Lower leg skin (tissue), 3 donors: ENCODE measurements at regions not wholly inside any gene's neighbourhood (a gene's known extent, or its start where the extent isn't known, plus 50 kb on each side); places are given as distances from the start of the nearest gene placed in this dataset.
"Not testable (repeated sequence)": the region's sequence is repeated elsewhere in the genome, so short reads cannot be mapped to it uniquely, and the experiment has no call there.

Experiments
- DNase-seq, 2 donors: peaks; one replicate each; pipeline ENCODE4 v3.0.0-alpha.2; 2019; ENCODE audit warnings: low spot score in 2 of 2
- H3K4me3 ChIP-seq: fragments of 200-600 bp; sonication (generic); 2 replicates; pipeline ENCODE4 v1.5.1; 2017; ENCODE audit warnings: mild to moderate bottlenecking, low read depth; ENCODE audit not compliant: poor library complexity, severe bottlenecking
- WGBS, 2 donors: methylation state at CpG; one replicate each; pipeline ENCODE4 v1.1.5; 2018; 5-methylcytosine and 5-hydroxymethylcytosine counted together
- intact Hi-C: fragments of 100-400 bp; cut with DNase I; formaldehyde crosslinking; loops from one replicate; pipeline ENCODE4 v1.15.0; 2023; ENCODE audit warnings: low total_unique reads

- peak in 1 of 2 donors; percentile 79 for DNase-seq
- no CpG with 5 or more reads among the region's 32 CpGs for WGBS, 2 donors
- H3K4me3 ChIP-seq, intact Hi-C loops: not testable (repeated sequence)
These were observed 60.3 kb downstream of the GOLGA8K start for GRCh38 chr15:32342772-32343199.

GRCh38 chr15:32342268-32342667, 60.8 kb downstream of the GOLGA8K start:
- DNase-seq, H3K4me3 ChIP-seq, intact Hi-C loops: not testable (repeated sequence)
- no CpG with 5 or more reads among the region's 39 CpGs for WGBS, 2 donors

DNA sequence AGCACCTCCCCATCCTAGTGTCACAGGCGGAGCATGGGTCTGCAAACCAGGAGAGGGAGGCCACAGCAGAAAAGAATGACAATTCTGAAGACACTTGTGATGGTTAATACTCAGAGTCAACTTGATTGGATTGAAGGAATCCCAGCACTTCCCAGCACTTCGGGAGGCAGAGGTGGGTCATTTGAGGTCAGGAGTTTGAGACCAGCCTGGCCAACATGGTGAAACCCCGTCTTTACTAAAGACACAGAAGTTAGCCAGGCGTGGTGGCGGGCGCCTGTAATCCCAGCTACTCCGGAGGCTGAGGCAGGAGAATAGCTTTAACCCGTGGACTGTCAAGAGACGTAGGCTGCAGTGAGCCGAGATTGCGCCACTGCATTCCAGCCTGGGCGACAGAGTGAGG, 61.6 kb downstream of the GOLGA8K start:
- WGBS, 2 donors: 33 to 61% methylated on average over 1 to 12 of the region's 12 CpGs
- peak in 1 of 2 donors; percentile 53 for DNase-seq
- H3K4me3 ChIP-seq, intact Hi-C loops: not testable (repeated sequence)

DNA sequence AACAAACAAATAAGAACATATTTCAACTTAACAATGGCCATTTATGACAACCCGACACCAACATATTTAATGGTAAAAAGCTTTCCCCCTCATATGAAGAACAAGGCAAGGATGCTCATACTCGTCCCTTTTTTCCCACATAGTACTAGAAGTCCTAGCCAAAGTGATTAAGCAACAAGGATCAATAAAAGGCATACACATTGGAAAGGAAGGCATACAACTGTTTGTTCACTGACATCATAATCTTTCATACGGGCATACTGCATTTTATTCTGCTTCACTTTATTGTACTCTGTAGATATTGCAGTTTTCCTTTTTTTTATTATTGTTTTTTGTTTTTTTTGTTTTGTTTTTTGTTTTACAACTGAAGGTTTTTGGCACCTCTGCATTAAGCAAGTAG, 66.3 kb downstream of the GOLGA8K start:
- DNase-seq, H3K4me3 ChIP-seq, intact Hi-C loops: not testable (repeated sequence)
- 63 to 82% methylated on average over 2 of the region's 3 CpGs for WGBS, 2 donors

- peak in 1 of 2 donors; percentile 71 for DNase-seq
- H3K4me3 ChIP-seq, intact Hi-C loops: not testable (repeated sequence)
- 87 to 97% methylated on average over 3 of the region's 4 CpGs for WGBS, 2 donors
These were observed 79.7 kb downstream of the GOLGA8K start for GRCh38 chr15:32323353-32323752.

DNA sequence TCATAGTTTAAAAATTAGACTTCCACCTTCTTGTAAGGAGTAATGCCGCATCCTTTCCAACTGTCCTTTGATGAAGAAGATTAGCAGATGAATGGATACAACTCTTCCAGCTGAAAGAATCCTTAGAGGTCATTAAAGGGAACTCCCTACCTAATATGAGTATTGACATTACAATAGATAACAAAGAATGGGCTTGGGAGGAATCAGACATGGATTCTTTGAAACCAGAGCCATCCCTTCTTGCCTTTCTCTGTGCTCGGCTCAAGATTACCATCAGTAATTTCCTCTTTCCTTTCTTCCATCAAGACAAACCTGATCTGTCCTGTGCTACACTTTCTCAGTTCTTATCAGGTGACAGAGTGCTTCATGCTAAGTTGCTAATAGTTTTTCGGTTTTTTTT, 83.8 kb downstream of the GOLGA8K start:
- intact Hi-C loops, H3K4me3 ChIP-seq, DNase-seq: not testable (repeated sequence)
- 69 to 73% methylated on average over 1 to 2 of the region's 3 CpGs for WGBS, 2 donors

DNA sequence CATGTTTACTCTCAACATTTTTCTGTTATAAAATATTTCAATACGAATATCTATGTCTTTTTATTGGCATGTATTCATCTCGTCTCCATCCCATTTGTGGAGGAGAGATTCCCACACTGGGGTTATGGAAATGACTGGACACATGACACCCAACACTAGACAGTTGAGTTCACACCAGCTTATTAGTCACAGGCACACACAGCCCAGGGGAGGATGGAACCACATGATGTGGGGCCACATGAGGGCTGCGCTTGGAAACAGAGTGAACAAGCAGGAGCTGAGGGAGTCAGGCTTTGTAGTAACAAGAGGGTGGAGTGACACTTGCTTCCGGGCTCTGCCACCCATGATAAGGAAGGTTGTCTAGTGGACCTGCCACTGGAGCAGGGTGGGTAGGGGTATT, 86.6 kb downstream of the GOLGA8K start:
- intact Hi-C loops, H3K4me3 ChIP-seq, DNase-seq: not testable (repeated sequence)
- WGBS, 2 donors: no CpG with 5 or more reads among the region's 4 CpGs

GRCh38 chr15:32315079-32315939, 87.8 kb downstream of the GOLGA8K start:
- DNase-seq: not testable (repeated sequence)
- no CpG with 5 or more reads among the region's 91 CpGs for WGBS, 2 donors

DNA sequence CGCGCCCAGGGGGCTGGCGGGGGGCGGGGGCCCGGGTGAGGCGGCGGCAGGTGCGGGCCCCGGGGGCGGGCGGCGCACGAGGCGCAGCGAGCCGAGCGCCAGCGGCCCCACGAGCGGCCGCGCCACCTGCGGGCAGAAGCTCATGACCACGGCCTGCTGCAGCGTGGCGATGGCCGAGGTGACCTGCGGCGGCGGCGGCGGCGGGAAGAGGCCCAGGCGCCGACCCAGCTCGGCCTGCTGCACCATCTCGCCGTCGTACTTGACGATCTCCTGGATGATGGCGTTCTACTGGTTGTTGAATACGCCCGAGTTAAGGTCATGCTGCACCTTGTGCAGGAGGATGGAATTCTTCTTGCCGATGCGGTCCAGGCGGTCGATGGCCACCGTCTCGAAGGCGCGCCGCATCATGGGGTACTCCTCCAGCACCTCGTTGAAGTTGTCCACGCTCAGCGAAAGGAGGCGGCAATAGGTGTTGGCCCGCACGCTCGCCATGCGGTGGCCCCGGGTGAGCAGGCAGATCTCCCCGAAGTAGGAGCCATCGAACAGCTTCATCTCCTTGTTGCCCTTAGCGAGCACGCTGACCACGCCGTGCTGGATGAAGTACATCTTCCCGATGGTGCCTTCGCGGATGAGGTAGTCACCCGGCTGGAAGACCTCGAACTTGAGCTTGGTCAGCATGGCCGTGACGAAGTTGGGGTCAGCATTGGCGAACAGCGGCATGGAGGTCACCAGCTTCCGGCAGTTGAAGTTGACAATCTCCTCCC, 89.5 kb downstream of the GOLGA8K start:
- 90 to 93% methylated on average over 17 to 19 of the region's 77 CpGs for WGBS, 2 donors
- H3K4me3 ChIP-seq, intact Hi-C loops: not testable (repeated sequence)
- DNase-seq: peak in 1 of 2 donors; percentile 75

More at GRCh38 chr15:32315079-32315939, 87.8 kb downstream of the GOLGA8K start:
- H3K4me3 ChIP-seq, intact Hi-C loops: not testable (repeated sequence)

GRCh38 chr15:32312721-32313120, 90.4 kb downstream of the GOLGA8K start:
- WGBS, 2 donors: 10 to 16% methylated on average over 9 to 11 of the region's 37 CpGs
- H3K4me3 ChIP-seq, DNase-seq, intact Hi-C loops: not testable (repeated sequence)

DNA sequence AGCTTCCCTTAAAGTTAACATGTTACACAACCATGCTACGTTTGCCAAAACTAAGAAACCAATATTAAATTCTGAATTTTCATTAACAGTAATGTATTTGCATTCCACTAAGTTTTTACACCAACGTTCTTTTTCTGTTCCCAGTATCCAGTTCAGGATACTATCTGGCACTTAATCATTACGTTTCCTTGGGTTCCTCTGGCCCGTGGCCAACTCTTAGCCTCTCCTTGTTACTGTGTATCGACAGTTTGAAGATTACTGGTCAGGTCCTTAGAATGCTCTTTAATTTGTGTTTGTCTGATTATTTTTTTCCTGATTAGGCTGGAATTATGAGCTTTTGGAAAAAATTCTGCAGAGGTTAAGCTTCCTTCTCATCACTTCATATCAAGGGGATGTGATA, 95.5 kb downstream of the GOLGA8K start:
- WGBS, 2 donors: 52 to 53% methylated on average over 5 of the region's 5 CpGs
- DNase-seq: peak in 1 of 2 donors; percentile 65
- H3K4me3 ChIP-seq, intact Hi-C loops: not testable (repeated sequence)

DNA sequence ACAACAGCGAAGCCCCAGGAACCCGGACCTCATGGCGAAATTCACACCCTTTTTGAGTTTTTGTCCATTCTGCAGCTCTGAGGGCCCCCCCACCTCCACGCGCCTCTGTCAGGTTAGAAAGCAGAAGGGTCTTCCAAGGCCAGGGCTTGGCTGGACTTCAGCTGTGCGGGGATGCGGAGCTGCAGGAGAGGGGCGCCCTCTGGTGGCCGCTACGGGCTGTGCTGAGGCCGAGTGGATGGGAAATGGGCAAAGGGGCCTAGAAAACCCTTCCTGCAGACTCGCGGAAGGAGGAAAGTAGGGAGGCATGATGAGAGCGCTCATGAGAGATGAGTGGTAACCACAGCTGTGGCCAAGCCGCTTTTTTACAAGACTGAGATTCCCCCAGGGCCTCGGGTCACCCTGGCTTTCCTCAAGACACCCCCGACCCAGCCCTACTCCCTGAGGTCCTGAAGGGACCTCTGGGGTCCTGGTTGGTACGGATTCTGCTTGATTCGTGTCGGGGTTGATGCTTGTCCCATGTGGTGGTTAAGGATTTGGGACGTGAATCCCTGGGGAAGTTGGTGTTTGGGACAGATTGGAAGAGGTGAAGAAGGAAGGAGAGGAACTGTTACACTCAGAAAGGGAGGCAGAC, 126.8 kb downstream of the GOLGA8K start:
- no CpG with 5 or more reads among the region's 21 CpGs for WGBS, 2 donors
- DNase-seq, intact Hi-C loops, H3K4me3 ChIP-seq: not testable (repeated sequence)

DNA sequence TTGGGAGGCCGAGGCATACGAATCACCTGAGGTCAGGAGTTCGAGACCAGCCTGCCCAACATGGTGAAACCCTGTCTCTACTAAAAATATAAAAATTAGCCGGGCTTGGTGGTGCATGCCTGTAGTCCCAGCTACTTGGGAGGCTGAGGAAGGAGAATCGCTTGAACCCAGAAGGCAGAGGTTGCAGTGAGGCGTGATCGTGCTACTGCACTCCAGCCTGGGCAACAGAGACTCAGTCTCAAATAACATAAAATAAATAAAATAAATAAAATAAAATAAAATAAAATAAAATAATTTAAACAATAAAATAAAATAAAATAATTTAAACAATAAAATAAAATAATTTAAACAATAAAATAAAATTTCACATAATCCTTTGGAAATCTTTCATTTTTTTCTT, 149.1 kb downstream of the GOLGA8K start:
- DNase-seq: peak in 1 of 2 donors; percentile 58
- 87 to 96% methylated on average over 3 of the region's 7 CpGs for WGBS, 2 donors
- H3K4me3 ChIP-seq, intact Hi-C loops: not testable (repeated sequence)

GRCh38 chr15:32249207-32249606, 153.9 kb downstream of the GOLGA8K start:
- 63% methylated on average over 1 of the region's 1 CpG; no CpG with 5 or more reads in 1 of the 2 donors for WGBS, 2 donors

GRCh38 chr15:32243727-32244126, 159.4 kb downstream of the GOLGA8K start:
- H3K4me3 ChIP-seq, intact Hi-C loops, DNase-seq: not testable (repeated sequence)
- WGBS, 2 donors: no CpG with 5 or more reads among the region's 10 CpGs

More at GRCh38 chr15:32249207-32249606, 153.9 kb downstream of the GOLGA8K start:
- H3K4me3 ChIP-seq, intact Hi-C loops: not testable (repeated sequence)
- peak in 1 of 2 donors; percentile 70 for DNase-seq
